Caco-2 (cell line): ENCODE measurements at regions not wholly inside any gene's neighbourhood (a gene's known extent, or its start where the extent isn't known, plus 50 kb on each side); places are given as distances from the start of the nearest gene placed in this dataset.

Experiments used
- BruUV-seq: library from RNA; stranded (reverse); fragments of 400-500 nt; replicated peaks from 2 replicates; lab custom pipeline; 2021; lab: Mats Ljungman, UMichigan
- CTCF ChIA-PET: fragments of 300-600 bp; sonication (Branson Sonifier 250); formaldehyde crosslinking; loops from one replicate; lab custom pipeline; 2022; ENCODE audit warnings: antibody characterized with exemption; lab: Charles Lee
- POLR2A ChIA-PET: fragments of 300-600 bp; sonication (Branson Sonifier 250); formaldehyde crosslinking; loops from one replicate; lab custom pipeline; 2022; ENCODE audit warnings: antibody characterized with exemption; lab: Charles Lee
- DNase-seq, 2 experiments: peaks; one replicate each; pipeline versions ENCODE4 v3.0.0 to v3.0.0-alpha.2; 2020 to 2022
- H3K27me3 ChIP-seq: replicated peaks from 2 replicates; pipeline ENCODE4 v1.6.0; 2011; ENCODE audit warnings: low read length; ENCODE audit not compliant: control insufficient read depth, insufficient read depth
- H3K36me3 ChIP-seq: 2 replicates; pipeline ENCODE4 v1.5.1; 2011; ENCODE audit warnings: low read length; ENCODE audit not compliant: control insufficient read depth, insufficient read depth
- H3K4me1 ChIP-seq: fragments of 250-450 bp; sonication (Bioruptor Pico); 2 replicates; pipeline ENCODE4 v1.5.1; 2020; ENCODE audit warnings: mild to moderate bottlenecking
- H3K4me3 ChIP-seq: 2 replicates; pipeline ENCODE4 v1.5.1; 2011; ENCODE audit warnings: low read depth, mild to moderate bottlenecking, control low read depth, low read length
- H3K9me3 ChIP-seq: fragments of 250-450 bp; sonication (Bioruptor Pico); 2 replicates; pipeline ENCODE4 v1.5.1; 2020; ENCODE audit warnings: mild to moderate bottlenecking, moderate library complexity
- H3K27ac Mint-ChIP-seq: one replicate; pipeline ENCODE4 v1.8.0; 2022; ENCODE audit warnings: mixed read lengths; ENCODE audit not compliant: unreplicated experiment
- H3K27me3 Mint-ChIP-seq: one replicate; pipeline ENCODE4 v1.8.0; 2022; ENCODE audit warnings: mixed read lengths; ENCODE audit not compliant: insufficient read depth, unreplicated experiment
- H3K36me3 Mint-ChIP-seq: one replicate; pipeline ENCODE4 v1.8.0; 2022; ENCODE audit warnings: mild to moderate bottlenecking, mixed read lengths; ENCODE audit not compliant: insufficient read depth, unreplicated experiment
- H3K4me1 Mint-ChIP-seq: one replicate; pipeline ENCODE4 v1.8.0; 2022; ENCODE audit warnings: low read depth, mixed read lengths; ENCODE audit not compliant: unreplicated experiment
- H3K4me3 Mint-ChIP-seq: one replicate; pipeline ENCODE4 v1.8.0; 2022; ENCODE audit warnings: mild to moderate bottlenecking, moderate library complexity, mixed read lengths; ENCODE audit not compliant: unreplicated experiment
- H3K9me3 Mint-ChIP-seq: one replicate; pipeline ENCODE4 v1.8.0; 2022; ENCODE audit warnings: mixed read lengths; ENCODE audit not compliant: unreplicated experiment
- intact Hi-C: fragments of 100-400 bp; cut with micrococcal nuclease; formaldehyde crosslinking; loops from one replicate; pipeline ENCODE4 v1.10.0; 2022; ENCODE audit not compliant: unreplicated experiment
- TF ChIP-seq, protein P1 (sequence below), 2 experiments: fragments of 200-600 bp in 1 of 2; IDR thresholded peaks; 1 replicate in 1 of 2; 2 replicates in 1 of 2; pipeline versions ENCODE4 v1.5.1 to v1.8.0; 2011 to 2022; ENCODE audit warnings: antibody characterized with exemption in 1 of 2, control low read depth in 1 of 2, inconsistent platforms in 1 of 2, low read depth in 1 of 2, low read length in 1 of 2, mild to moderate bottlenecking in 1 of 2, moderate library complexity in 1 of 2; ENCODE audit not compliant: insufficient read depth in 1 of 2, severe bottlenecking in 1 of 2, unreplicated experiment in 1 of 2

- no peaks in the 10 kb centered on the region for H3K4me1 Mint-ChIP-seq
- no TSS peak for BruUV-seq
- no peaks in the 10 kb centered on the region for H3K36me3 Mint-ChIP-seq
- Histone ChIP-seq H3K36me3 (no peaks in the 10 kb centered on the region), H3K27me3 (no peaks in the 10 kb centered on the region), H3K4me1 (no peaks in the 10 kb centered on the region), H3K4me3 (no peak overlapping the region), H3K9me3 (no peaks in the 10 kb centered on the region)
- DNase-seq = no peak
- TF ChIP-seq, protein P1, sequence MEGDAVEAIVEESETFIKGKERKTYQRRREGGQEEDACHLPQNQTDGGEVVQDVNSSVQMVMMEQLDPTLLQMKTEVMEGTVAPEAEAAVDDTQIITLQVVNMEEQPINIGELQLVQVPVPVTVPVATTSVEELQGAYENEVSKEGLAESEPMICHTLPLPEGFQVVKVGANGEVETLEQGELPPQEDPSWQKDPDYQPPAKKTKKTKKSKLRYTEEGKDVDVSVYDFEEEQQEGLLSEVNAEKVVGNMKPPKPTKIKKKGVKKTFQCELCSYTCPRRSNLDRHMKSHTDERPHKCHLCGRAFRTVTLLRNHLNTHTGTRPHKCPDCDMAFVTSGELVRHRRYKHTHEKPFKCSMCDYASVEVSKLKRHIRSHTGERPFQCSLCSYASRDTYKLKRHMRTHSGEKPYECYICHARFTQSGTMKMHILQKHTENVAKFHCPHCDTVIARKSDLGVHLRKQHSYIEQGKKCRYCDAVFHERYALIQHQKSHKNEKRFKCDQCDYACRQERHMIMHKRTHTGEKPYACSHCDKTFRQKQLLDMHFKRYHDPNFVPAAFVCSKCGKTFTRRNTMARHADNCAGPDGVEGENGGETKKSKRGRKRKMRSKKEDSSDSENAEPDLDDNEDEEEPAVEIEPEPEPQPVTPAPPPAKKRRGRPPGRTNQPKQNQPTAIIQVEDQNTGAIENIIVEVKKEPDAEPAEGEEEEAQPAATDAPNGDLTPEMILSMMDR (IDR thresholded peaks at IDR 0.05; ENCODE audit: insufficient read depth in 1 of 2, low read depth in 1 of 2, low read length in 1 of 2, severe bottlenecking in 1 of 2, unreplicated experiment in 1 of 2) = no peak
- ChIA-PET POLR2A (no interaction called here), CTCF (no interaction called here)
- no peaks in the 10 kb centered on the region for H3K9me3 Mint-ChIP-seq
- no peak overlapping the region for H3K4me3 Mint-ChIP-seq
- intact Hi-C loops = no loop called here
- no peak overlapping the region for H3K27ac Mint-ChIP-seq
- H3K27me3 Mint-ChIP-seq = peaks cover 6% of the 10 kb centered on the region
Observed at GRCh38 chr2:17106418-17106817, 411.8 kb downstream of the RAD51AP2 start.

DNA sequence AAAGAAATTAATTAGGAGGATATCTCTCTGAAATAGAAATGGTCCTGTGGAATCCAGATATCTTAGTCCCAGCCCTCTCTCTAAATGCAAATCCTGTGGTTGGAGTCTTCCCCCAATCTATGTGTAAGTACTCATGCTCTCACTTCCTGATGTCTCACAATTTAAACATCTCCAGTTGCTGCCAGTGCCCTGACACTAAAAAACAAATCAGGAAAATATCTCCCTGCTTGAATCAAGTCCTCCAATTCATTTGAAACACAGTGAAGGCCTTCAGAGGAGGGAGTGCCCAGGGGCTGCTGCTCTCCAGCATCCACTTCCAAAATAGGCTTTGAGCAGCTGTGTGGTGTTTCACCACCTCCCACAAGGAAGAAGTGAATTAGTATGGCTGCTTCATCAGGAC, 413.8 kb downstream of the RAD51AP2 start:
- POLR2A ChIA-PET = no interaction called here
- TF ChIP-seq, protein P1 (IDR thresholded peaks at IDR 0.05; ENCODE audit: insufficient read depth in 1 of 2, low read depth in 1 of 2, low read length in 1 of 2, severe bottlenecking in 1 of 2, unreplicated experiment in 1 of 2) = no peak
- Histone ChIP-seq H3K4me3 (no peak overlapping the region), H3K36me3 (no peaks in the 10 kb centered on the region), H3K9me3 (no peaks in the 10 kb centered on the region), H3K27me3 (no peaks in the 10 kb centered on the region; the same call in 1 of the 2 replicates), H3K4me1 (no peaks in the 10 kb centered on the region)
- H3K4me3 Mint-ChIP-seq = no peak overlapping the region
- BruUV-seq = no TSS peak
- no peaks in the 10 kb centered on the region for H3K36me3 Mint-ChIP-seq
- DNase-seq = no peak
- no peaks in the 10 kb centered on the region for H3K4me1 Mint-ChIP-seq
- H3K27me3 Mint-ChIP-seq = peaks cover 6% of the 10 kb centered on the region
- intact Hi-C loops = no loop called here
- no peaks in the 10 kb centered on the region for H3K9me3 Mint-ChIP-seq
- CTCF ChIA-PET = no interaction called here
- H3K27ac Mint-ChIP-seq = no peak overlapping the region

- Histone ChIP-seq H3K4me1 (no peaks in the 10 kb centered on the region), H3K9me3 (no peaks in the 10 kb centered on the region), H3K27me3 (no peaks in the 10 kb centered on the region; the same call in 1 of the 2 replicates), H3K36me3 (no peaks in the 10 kb centered on the region), H3K4me3 (no peak overlapping the region)
- H3K4me3 Mint-ChIP-seq = no peak overlapping the region
- DNase-seq = no peak
- intact Hi-C loops = no loop called here
- H3K27me3 Mint-ChIP-seq = no peaks in the 10 kb centered on the region
- H3K36me3 Mint-ChIP-seq = no peaks in the 10 kb centered on the region
- no peak overlapping the region for H3K27ac Mint-ChIP-seq
- no TSS peak for BruUV-seq
- ChIA-PET POLR2A (no interaction called here), CTCF (no interaction called here)
- TF ChIP-seq, protein P1 (IDR thresholded peaks at IDR 0.05; ENCODE audit: insufficient read depth in 1 of 2, low read depth in 1 of 2, low read length in 1 of 2, severe bottlenecking in 1 of 2, unreplicated experiment in 1 of 2) = no peak
- H3K4me1 Mint-ChIP-seq = no peaks in the 10 kb centered on the region
- H3K9me3 Mint-ChIP-seq = no peaks in the 10 kb centered on the region
Observed at GRCh38 chr2:17101596-17101995, 416.6 kb downstream of the RAD51AP2 start.
